Jurkat, Clone E6-1 (cell line): ENCODE measurements at regions not wholly inside any gene's neighbourhood (a gene's known extent, or its start where the extent isn't known, plus 50 kb on each side); places are given as distances from the start of the nearest gene placed in this dataset.
"Not testable (repeated sequence)": the region's sequence is repeated elsewhere in the genome, so short reads cannot be mapped to it uniquely, and the experiment has no call there.

Experiments used
- DNase-seq: peaks from one replicate; pipeline ENCODE4 v3.0.0-alpha.2; 2011; ENCODE audit warnings: low read depth, low spot score
- H3K4me3 ChIP-seq: 2 replicates; pipeline ENCODE4 v1.5.1; 2011; ENCODE audit warnings: mild to moderate bottlenecking, low read length, control low read depth, moderate library complexity

DNA sequence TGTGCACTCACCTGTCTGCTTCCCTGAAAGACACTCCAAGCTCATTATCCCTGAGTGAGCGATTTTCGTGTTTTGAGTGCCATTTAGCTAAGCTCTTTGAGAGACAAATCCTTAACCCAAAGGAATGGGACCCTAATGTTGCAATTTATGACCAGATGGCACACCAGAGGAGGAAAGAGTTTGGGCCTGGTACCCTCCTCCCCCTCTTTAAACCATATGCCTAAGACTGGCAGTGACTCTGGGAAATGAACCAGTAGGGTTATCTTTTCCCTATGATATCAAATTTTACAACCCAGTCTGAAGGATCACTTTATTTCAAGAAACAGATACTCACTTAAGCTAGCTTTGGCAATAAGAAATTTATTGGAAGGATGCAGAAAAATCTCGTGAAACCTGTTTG, 550.4 kb downstream of the TOX3 start:
- no peak for DNase-seq
- H3K4me3 ChIP-seq: no peak overlapping the region

- no peak overlapping the region for H3K4me3 ChIP-seq
- peak; percentile 28 for DNase-seq
Measured at GRCh38 chr16:51994597-51994996, 552.3 kb downstream of the TOX3 start.

DNA sequence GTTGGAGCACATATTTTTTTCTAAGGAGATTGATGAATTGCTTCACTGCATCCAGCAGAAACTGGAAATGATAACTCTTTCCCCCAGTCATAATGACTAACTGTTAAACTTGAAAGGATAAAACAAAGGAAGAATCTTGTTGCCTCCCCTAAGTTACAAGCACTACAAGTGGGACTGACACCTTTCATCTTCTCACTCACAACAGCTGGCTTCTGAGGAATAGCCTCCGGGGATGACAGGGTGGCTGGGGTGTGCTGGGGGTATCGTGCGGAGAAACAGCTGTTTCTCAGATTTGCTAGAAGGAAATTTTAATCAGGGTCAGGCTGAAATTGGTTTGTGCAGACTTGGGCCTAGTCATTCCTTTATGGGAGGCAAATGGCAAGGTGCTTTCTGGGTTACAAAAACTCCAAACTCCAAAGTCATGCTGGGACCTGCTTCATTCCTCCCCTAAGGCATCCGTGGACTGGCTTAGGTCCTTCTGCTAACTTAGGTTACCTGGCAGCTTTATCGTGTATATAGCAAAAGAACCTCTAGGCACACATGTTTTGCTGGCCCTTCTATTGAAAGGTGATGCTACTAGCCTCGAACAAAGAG, 557.2 kb downstream of the TOX3 start:
- H3K4me3 ChIP-seq: no peak overlapping the region
- no peak for DNase-seq

GRCh38 chr16:51988977-51989376, 558.0 kb downstream of the TOX3 start:
- no peak overlapping the region for H3K4me3 ChIP-seq
- DNase-seq: no peak

DNA sequence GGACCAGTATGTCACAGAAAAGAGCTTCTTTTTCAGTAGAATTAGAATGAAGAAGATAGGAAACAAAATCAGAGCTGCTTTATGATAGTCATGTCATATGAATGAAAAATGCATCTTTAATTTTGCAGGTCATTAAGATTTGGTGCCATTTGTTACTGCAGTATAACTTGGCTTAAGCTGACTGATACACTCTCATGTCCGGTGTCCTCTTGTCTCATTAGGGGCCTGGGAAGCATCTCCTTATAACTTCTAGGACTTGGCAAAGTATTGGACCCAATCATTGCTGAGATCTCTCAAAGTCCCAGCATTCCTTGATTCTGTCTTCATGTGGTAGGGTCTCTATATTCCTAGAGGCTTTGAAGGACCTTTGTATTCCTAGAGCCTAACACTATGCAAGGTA, 559.4 kb downstream of the TOX3 start:
- no peak overlapping the region for H3K4me3 ChIP-seq
- DNase-seq: no peak

- no peak overlapping the region for H3K4me3 ChIP-seq
- DNase-seq: no peak
Measured at GRCh38 chr16:51986717-51987116, 560.2 kb downstream of the TOX3 start.

- no peak for DNase-seq
- no peak overlapping the region for H3K4me3 ChIP-seq
Measured at GRCh38 chr16:51986301-51986700, 560.6 kb downstream of the TOX3 start.

DNA sequence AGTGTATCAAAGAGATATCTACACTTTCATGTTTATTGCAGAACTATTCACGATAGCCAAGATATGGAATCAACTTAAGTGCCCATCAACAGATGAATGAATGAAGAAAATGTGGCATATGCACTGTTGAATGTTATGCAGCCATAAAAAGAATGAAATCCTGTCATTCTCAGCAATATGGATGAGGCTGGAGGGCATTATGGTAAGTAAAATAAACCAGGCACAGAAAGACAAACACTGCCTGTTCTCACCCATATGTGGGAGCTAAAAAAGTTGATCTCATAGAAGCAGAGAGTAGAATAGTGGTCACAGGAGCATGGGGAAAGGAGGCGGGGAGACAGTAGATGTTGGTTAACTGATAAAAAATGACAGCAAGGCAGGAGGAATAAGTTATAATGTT, 561.8 kb downstream of the TOX3 start:
- no peak overlapping the region for H3K4me3 ChIP-seq
- DNase-seq: no peak

DNA sequence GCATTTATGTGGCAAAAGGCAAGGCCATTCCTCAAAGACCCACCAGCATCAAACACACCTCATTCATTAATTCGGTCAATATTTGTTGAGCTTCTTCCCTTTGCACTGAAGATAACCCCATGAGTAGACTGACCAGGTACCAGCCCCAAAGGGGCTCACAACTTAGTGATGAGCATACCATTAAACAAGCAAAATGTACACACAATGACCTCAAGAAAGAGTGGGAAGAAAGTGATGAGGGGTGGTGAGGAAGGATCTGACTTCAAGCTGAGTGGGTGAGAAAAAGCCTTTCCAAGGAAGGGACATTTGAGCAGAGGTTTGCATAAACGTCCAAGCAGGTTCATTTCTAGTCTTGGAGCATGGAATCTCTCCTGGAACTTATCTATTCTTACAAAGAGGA, 562.5 kb downstream of the TOX3 start:
- no peak for DNase-seq
- no peak overlapping the region for H3K4me3 ChIP-seq

DNA sequence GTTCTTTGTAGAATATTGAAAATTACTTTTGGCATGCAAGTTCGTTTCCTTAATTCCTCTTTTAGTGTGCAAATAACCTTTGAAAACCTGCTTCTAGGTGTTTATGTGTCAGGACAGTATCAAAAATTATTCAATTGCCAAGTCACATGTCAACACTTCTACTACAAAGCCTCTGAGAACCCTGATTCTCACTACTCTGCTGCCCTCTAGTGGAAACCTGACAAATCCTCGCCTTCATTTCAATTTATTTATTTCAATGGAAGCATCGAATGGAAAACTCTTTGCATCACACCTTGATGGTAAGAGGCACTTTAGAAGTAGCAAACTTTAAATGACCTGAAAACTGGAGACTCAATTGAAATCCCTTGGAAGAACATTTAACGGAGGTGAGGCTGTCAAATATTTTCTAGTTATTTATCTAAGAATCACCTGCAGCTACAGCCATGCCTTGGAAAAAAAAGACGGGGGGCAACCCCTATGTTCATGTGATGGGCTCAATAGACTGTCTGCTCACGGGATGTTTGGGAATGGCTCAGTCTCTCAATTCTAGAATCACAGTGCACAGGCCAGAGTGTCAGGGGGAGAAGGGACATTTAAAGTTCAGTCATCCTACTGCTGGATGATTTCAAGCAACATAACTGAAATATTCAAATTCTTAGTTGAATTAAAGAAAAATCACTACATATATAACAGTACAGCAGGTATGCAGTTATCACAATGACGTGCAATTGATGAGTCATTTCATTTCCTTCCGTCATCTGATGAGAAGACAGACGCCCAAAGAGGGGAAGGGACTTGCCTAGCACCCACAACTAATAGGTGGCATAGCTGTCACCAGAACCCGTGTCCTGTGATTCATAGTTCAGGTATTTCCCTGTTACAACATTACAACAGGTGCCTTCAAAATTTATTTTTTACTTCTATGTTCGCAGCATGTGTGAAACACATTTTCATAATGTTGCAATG, 563.9 kb downstream of the TOX3 start:
- peak; percentile 69 for DNase-seq
- no peak overlapping the region for H3K4me3 ChIP-seq

- no peak overlapping the region for H3K4me3 ChIP-seq
- DNase-seq: no peak
Measured at GRCh38 chr16:51981725-51982124, 565.2 kb downstream of the TOX3 start.

DNA sequence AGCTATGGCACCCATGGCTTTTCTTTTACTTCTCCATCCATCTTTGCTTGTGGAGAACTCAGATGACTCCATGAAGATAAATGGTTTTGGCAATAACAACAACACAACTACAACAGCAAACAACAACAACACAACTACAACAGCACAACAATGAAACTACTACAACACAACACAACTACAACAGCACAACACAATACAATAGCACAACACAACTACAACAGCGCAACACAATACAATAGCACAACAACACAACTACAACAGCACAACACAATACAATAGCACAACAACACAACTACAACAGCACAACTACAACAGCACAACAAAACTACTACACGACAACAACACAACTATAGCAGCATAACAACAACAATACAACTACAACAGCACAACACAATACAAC, 569.4 kb downstream of the TOX3 start:
- DNase-seq, H3K4me3 ChIP-seq: not testable (repeated sequence)

DNA sequence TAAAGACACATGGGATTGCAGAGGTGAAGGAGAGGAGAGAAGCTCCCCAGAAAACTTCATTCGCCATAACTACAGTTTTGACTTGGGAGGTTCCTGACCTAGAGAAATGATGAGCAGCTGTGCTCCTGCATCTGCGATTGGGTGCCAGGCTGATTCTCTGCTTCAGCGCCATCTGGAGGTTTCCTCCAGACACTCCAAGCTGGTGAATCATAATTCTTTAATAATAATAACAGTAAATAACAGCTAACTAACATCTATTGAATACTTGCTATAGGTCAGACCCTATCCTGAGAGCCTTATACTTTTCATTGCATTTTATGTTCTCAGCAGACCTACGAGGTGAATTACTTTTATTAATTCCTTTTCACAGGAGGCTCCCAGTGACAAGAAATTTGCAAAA, 575.8 kb downstream of the TOX3 start:
- DNase-seq: no peak

GRCh38 chr16:51968749-51969148, 578.2 kb downstream of the TOX3 start:
- H3K4me3 ChIP-seq: no peak overlapping the region
- no peak for DNase-seq

More for the DNA sequence above, 575.8 kb downstream of the TOX3 start:
- no peak overlapping the region for H3K4me3 ChIP-seq

DNA sequence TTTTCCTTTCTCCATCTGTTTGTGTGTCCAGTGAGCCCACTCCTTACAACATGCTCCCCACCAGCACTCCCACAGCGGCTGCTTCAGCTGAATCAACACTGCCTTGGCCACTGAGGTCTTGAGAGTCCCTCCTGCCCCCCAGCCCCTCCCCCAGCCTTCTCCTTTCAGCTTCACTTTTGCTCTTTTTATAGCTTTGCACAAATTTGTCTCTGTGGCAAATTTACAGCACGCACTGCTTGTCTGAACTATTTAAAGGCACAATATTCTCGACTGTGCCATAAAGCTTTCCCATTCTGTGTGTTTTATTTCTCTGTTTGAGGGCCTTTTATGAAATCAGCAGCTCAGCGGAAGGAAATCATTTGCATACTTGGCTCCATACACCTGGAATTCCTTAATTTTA, 579.3 kb downstream of the TOX3 start:
- DNase-seq: no peak
- H3K4me3 ChIP-seq: no peak overlapping the region

GRCh38 chr16:51960931-51961330, 586.0 kb downstream of the TOX3 start:
- H3K4me3 ChIP-seq: no peak overlapping the region
- DNase-seq: no peak

DNA sequence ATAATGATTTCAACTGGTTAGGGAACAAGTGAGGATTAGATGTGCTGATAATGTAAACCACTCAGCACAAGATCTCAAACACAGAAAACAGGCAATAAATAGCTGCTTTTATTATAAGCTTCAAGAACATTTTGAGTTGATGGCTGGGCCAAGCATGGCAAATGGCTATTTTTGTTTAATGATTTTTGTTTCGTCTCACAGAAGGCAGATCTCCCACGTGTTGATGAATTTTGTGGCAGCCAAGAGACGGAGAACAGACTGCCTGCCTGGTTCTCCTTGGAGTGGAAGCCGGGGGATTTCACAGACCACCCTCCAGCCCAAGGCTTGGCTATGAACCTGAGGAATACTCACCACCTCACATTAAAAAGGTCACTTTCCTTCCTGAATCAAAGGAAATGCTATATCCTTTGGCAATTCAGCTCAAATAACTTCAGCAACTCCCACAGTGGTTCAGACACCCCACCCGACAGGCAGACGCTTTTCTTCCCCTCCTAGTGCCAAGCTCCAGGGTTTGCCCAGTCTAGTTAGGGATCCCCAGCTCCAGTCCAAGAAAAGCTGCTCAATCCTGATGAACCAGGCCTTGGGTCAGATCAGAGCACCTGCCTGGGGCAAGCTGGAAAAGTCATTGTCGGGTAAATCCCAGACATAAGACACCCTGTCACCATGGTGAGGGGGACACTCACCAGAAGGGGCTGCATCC, 593.5 kb downstream of the TOX3 start:
- no peak overlapping the region for H3K4me3 ChIP-seq
- DNase-seq: no peak

DNA sequence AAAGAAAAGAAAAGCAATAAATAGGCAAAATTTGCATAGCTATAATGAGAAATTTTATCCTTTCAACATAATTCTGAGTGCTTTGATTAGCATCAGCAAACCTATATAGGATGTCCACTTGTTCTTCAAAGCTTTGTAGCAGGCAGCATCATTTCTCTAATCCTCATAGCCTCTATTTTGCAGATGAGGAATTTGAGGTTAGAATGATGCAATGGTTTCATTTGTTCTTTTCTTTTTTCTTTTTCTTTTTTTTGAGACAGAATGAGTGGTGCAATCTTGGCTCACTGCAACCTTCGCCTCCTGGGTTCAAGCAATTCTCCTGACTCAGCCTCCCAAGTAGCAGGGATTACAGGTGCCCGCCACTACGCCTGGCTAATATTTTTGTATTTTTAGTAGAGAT, 594.4 kb downstream of the TOX3 start:
- no peak for DNase-seq
- H3K4me3 ChIP-seq: no peak overlapping the region

GRCh38 chr16:51951668-51952298, 595.2 kb downstream of the TOX3 start:
- DNase-seq: no peak
- no peak overlapping the region for H3K4me3 ChIP-seq
